CD8-positive, alpha-beta memory T cell (primary cell): ENCODE measurements at regions not wholly inside any gene's neighbourhood (a gene's known extent, or its start where the extent isn't known, plus 50 kb on each side); places are given as distances from the start of the nearest gene placed in this dataset.

Source experiments
- CTCF ChIA-PET: fragments of 350-600 bp; sonication (Branson Sonifier 250); formaldehyde crosslinking; loops from one replicate; lab custom pipeline; 2021; ENCODE audit warnings: antibody characterized with exemption; lab: Charles Lee
- POLR2A ChIA-PET: fragments of 350-600 bp; sonication (Branson Sonifier 250); formaldehyde crosslinking; loops from one replicate; lab custom pipeline; 2021; ENCODE audit warnings: antibody characterized with exemption; lab: Charles Lee
- DNase-seq, 5 donors: peaks; one replicate each; pipeline versions ENCODE4 v3.0.0 to v3.0.0-alpha.2; 2020 to 2022; ENCODE audit warnings: mixed read lengths in 1 of 5
- H3K27ac ChIP-seq: one replicate; pipeline ENCODE4 v1.7.0; 2013; ENCODE audit warnings: low read depth, mild to moderate bottlenecking, low read length, moderate library complexity
- H3K27me3 ChIP-seq: 2 replicates; pipeline ENCODE4 v1.7.0; 2013; ENCODE audit warnings: low read length, mild to moderate bottlenecking; ENCODE audit not compliant: insufficient read depth, poor library complexity, severe bottlenecking
- H3K36me3 ChIP-seq: 2 replicates; pipeline ENCODE4 v1.7.0; 2013; ENCODE audit warnings: mild to moderate bottlenecking, low read length, moderate library complexity; ENCODE audit not compliant: insufficient read depth
- H3K4me1 ChIP-seq: 2 replicates; pipeline ENCODE4 v1.7.0; 2013; ENCODE audit warnings: mild to moderate bottlenecking, low read length, moderate library complexity; ENCODE audit not compliant: insufficient read depth
- H3K4me3 ChIP-seq: 2 replicates; pipeline ENCODE4 v1.7.0; 2013; ENCODE audit warnings: mild to moderate bottlenecking, low read length
- H3K9me3 ChIP-seq: 2 replicates; pipeline ENCODE4 v1.7.0; 2013; ENCODE audit warnings: mild to moderate bottlenecking, low read length
- H3K27ac Mint-ChIP-seq, 8 donors: one replicate each; pipeline ENCODE4 v1.8.0; 2020 to 2021; ENCODE audit warnings: mixed read lengths in 8 of 8, mild to moderate bottlenecking in 6 of 8, inconsistent platforms in 3 of 8, moderate library complexity in 3 of 8
- H3K27me3 Mint-ChIP-seq, 2 donors: one replicate each; pipeline ENCODE4 v1.8.0; 2020 to 2021; ENCODE audit warnings: mixed read lengths in 2 of 2, mild to moderate bottlenecking in 1 of 2, moderate library complexity in 1 of 2
- H3K36me3 Mint-ChIP-seq, 3 donors: one replicate each; pipeline ENCODE4 v1.8.0; 2020 to 2021; ENCODE audit warnings: mixed read lengths in 3 of 3, inconsistent platforms in 1 of 3, mild to moderate bottlenecking in 1 of 3
- H3K4me1 Mint-ChIP-seq, 3 donors: one replicate each; pipeline ENCODE4 v1.8.0; 2020 to 2021; ENCODE audit warnings: mixed read lengths in 3 of 3, inconsistent platforms in 1 of 3, mild to moderate bottlenecking in 1 of 3
- H3K4me3 Mint-ChIP-seq, 7 donors: one replicate each; pipeline ENCODE4 v1.8.0; 2020 to 2021; ENCODE audit warnings: mixed read lengths in 7 of 7, mild to moderate bottlenecking in 6 of 7, moderate library complexity in 4 of 7, inconsistent platforms in 2 of 7
- H3K9me3 Mint-ChIP-seq, 5 donors: one replicate each; pipeline ENCODE4 v1.8.0; 2020 to 2022; ENCODE audit warnings: mixed read lengths in 5 of 5, mild to moderate bottlenecking in 3 of 5, moderate library complexity in 2 of 5, inconsistent platforms in 1 of 5

- Mint-ChIP-seq H3K36me3 (no peaks in the 10 kb centered on the region), H3K4me1 (no peaks in the 10 kb centered on the region), H3K9me3 (peaks cover 0 to 2% (median 0%) of the 10 kb centered on the region in 5 donors), H3K27ac (no peak overlapping the region), H3K4me3 (no peak overlapping the region), H3K27me3 (peaks cover 2 to 5% of the 10 kb centered on the region in 2 donors)
- Histone ChIP-seq H3K36me3 (no peaks in the 10 kb centered on the region), H3K4me3 (no peak overlapping the region), H3K9me3 (no peaks in the 10 kb centered on the region), H3K4me1 (no peaks in the 10 kb centered on the region), H3K27ac (no peak overlapping the region), H3K27me3 (no peaks in the 10 kb centered on the region)
- no peak for DNase-seq
- ChIA-PET POLR2A (no interaction called here), CTCF (no interaction called here)
Observed at GRCh38 chr11:94705419-94705818, 62.7 kb upstream of the AMOTL1 start.

GRCh38 chr11:94705891-94706615 lies 62.1 kb upstream of the AMOTL1 start:
- Mint-ChIP-seq H3K9me3 (peaks cover 0 to 2% (median 0%) of the 10 kb centered on the region in 5 donors), H3K4me3 (no peak overlapping the region)

DNA sequence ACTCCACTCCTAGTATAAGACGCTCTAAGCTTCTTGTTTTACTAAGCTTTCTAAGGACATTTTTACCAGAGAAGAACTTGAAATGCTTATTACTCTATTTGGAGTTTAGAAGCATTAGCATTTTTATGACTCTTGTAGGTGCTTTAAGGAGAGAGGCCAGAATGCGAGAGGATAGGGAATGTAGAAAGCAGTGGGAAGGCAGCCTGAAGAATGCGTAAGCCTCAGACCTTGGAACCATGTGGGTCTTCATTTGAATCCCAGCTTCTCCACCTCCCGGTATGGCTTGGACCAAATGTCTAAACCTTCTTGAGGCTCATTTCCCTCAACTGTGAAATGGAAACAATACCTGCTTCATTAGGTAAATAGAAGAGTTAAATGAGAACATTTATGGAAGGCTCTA lies 60.0 kb upstream of the AMOTL1 start:
- DNase-seq: no peak
- Mint-ChIP-seq H3K4me1 (no peaks in the 10 kb centered on the region), H3K36me3 (no peaks in the 10 kb centered on the region), H3K9me3 (no peaks in the 10 kb centered on the region), H3K4me3 (no peak overlapping the region), H3K27me3 (peaks cover 0 to 3% of the 10 kb centered on the region in 2 donors), H3K27ac (no peak overlapping the region)
- H3K36me3 ChIP-seq: no peaks in the 10 kb centered on the region
- H3K9me3 ChIP-seq: no peaks in the 10 kb centered on the region
- no peaks in the 10 kb centered on the region for H3K4me1 ChIP-seq
- POLR2A ChIA-PET: no interaction called here
- H3K27me3 ChIP-seq: no peaks in the 10 kb centered on the region
- CTCF ChIA-PET: no interaction called here
- no peak overlapping the region for H3K4me3 ChIP-seq
- H3K27ac ChIP-seq: no peak overlapping the region

More at GRCh38 chr11:94705891-94706615, 62.1 kb upstream of the AMOTL1 start:
- no peak overlapping the region for H3K4me3 ChIP-seq
- no peak overlapping the region for H3K27ac ChIP-seq
- Mint-ChIP-seq H3K27me3 (peaks cover 3 to 5% of the 10 kb centered on the region in 2 donors), H3K4me1 (no peaks in the 10 kb centered on the region), H3K27ac (no peak overlapping the region), H3K36me3 (no peaks in the 10 kb centered on the region)
- DNase-seq: no peak
- CTCF ChIA-PET: no interaction called here
- POLR2A ChIA-PET: no interaction called here
- H3K36me3 ChIP-seq: no peaks in the 10 kb centered on the region
- no peaks in the 10 kb centered on the region for H3K9me3 ChIP-seq
- no peaks in the 10 kb centered on the region for H3K27me3 ChIP-seq
- no peaks in the 10 kb centered on the region for H3K4me1 ChIP-seq

DNA sequence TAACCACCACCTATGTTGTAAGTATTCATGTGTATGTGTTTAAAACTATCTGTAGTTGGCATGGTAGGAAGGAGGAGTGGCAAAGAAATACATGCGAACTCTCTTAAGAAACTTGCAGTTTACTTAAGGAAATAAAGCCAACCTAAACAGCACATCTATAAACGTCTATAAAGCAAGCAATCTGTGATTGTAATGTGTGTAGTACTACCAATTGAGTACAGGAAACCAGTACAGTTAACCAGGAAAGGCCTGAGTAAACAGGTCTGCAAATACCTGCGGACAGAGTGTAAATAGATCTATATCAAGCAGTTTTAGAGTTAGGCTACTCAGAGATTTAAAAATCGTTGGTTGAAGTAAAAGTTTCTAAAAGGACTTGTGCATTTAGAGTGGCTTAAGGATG lies 59.5 kb upstream of the AMOTL1 start:
- Mint-ChIP-seq H3K27ac (no peak overlapping the region), H3K9me3 (no peaks in the 10 kb centered on the region), H3K27me3 (peaks cover 0 to 3% of the 10 kb centered on the region in 2 donors), H3K4me1 (no peaks in the 10 kb centered on the region), H3K36me3 (no peaks in the 10 kb centered on the region), H3K4me3 (no peak overlapping the region)
- no peaks in the 10 kb centered on the region for H3K27me3 ChIP-seq
- ChIA-PET POLR2A (no interaction called here), CTCF (no interaction called here)
- H3K4me3 ChIP-seq: no peak overlapping the region
- no peak overlapping the region for H3K27ac ChIP-seq
- H3K4me1 ChIP-seq: no peaks in the 10 kb centered on the region
- DNase-seq: no peak
- no peaks in the 10 kb centered on the region for H3K9me3 ChIP-seq
- no peaks in the 10 kb centered on the region for H3K36me3 ChIP-seq

DNA sequence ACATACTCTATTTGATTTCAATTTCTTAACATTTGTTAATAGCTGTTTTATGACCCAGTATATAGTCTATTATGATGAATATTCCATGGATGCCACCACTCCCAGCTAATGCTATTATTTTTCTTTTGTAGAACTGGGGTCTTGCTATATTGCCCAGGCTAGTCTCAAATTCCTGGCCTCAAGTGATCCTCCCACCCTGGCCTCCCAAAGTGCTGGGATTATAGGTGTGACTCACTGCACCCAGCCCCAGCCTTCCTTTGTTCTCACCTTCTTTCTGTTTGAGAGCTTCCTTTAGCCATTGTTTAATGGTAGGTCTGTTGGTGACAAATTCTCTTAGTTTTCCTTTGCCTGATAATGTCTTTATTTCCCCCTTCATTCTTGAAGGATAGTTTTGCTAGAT lies 52.9 kb upstream of the AMOTL1 start:
- peaks cover 0 to 2% (median 0%) of the 10 kb centered on the region in 5 donors for H3K9me3 Mint-ChIP-seq
- peaks cover 13 to 32% of the 10 kb centered on the region in 2 donors for H3K27me3 Mint-ChIP-seq
- CTCF ChIA-PET: interaction anchor here (0.9 kb wide), 1 partner anchor 9 kb away, joined by 3 read pairs; no protein-coding TSS in a partner anchor
- no peak for DNase-seq
- H3K4me3 Mint-ChIP-seq: no peak overlapping the region
- Histone ChIP-seq H3K4me1 (no peaks in the 10 kb centered on the region), H3K27ac (no peak overlapping the region), H3K27me3 (no peaks in the 10 kb centered on the region), H3K36me3 (no peaks in the 10 kb centered on the region), H3K9me3 (no peaks in the 10 kb centered on the region), H3K4me3 (no peak overlapping the region)
- POLR2A ChIA-PET: no interaction called here
- no peak overlapping the region for H3K27ac Mint-ChIP-seq
- H3K4me1 Mint-ChIP-seq: no peaks in the 10 kb centered on the region
- no peaks in the 10 kb centered on the region for H3K36me3 Mint-ChIP-seq

GRCh38 chr11:94717667-94718066 lies 50.5 kb upstream of the AMOTL1 start:
- Mint-ChIP-seq H3K4me3 (no peak overlapping the region), H3K27ac (no peak overlapping the region), H3K36me3 (no peaks in the 10 kb centered on the region), H3K9me3 (peaks cover 0 to 2% (median 0%) of the 10 kb centered on the region in 5 donors), H3K4me1 (no peaks in the 10 kb centered on the region), H3K27me3 (peaks cover 12 to 46% of the 10 kb centered on the region in 2 donors)
- ChIA-PET CTCF (no interaction called here), POLR2A (no interaction called here)
- no peaks in the 10 kb centered on the region for H3K27me3 ChIP-seq
- DNase-seq: no peak
- H3K36me3 ChIP-seq: no peaks in the 10 kb centered on the region
- no peak overlapping the region for H3K4me3 ChIP-seq
- no peaks in the 10 kb centered on the region for H3K4me1 ChIP-seq
- H3K27ac ChIP-seq: no peak overlapping the region
- H3K9me3 ChIP-seq: no peaks in the 10 kb centered on the region
